HCT116 (cell line): ENCODE measurements at regions not wholly inside any gene's neighbourhood (a gene's known extent, or its start where the extent isn't known, plus 50 kb on each side); places are given as distances from the start of the nearest gene placed in this dataset.

Experiments used
- ATAC-seq: fragments of 200-7000 bp; cut with Tn5 transposase; 2 replicates; pipeline ENCODE4 v1.9.1; 2020; ENCODE audit warnings: mild to moderate bottlenecking, moderate library complexity
- BruUV-seq: library from RNA; stranded (reverse); fragments of 400-500 nt; replicated peaks from 2 replicates; lab custom pipeline; 2021; lab: Mats Ljungman, UMichigan
- CTCF ChIA-PET: fragments of 300-600 bp; sonication (Branson Sonifier 250); formaldehyde crosslinking; loops from one replicate; lab custom pipeline; 2021; ENCODE audit warnings: antibody characterized with exemption; lab: Charles Lee
- POLR2A ChIA-PET: fragments of 300-600, 350-600 bp; sonication (Branson Sonifier 250); formaldehyde crosslinking; loops from one replicate; lab custom pipeline; 2021; ENCODE audit warnings: antibody characterized with exemption; lab: Charles Lee
- RAD21 ChIA-PET, 2 experiments: fragments of 300-600 bp; sonication (Branson Sonifier 250); formaldehyde crosslinking; loops; one replicate each; lab custom pipeline; 2023; ENCODE audit warnings: low total read pairs in 2 of 2; ENCODE audit not compliant: uncharacterized antibody in 2 of 2, unreplicated experiment in 2 of 2, low non-redundant PET in 1 of 2; lab: Charles Lee
- DNase-seq: peaks from one replicate; pipeline ENCODE4 v3.0.0-alpha.2; 2010; ENCODE audit warnings: low read depth, low spot score
- H2AFZ ChIP-seq: fragments of 200-600 bp; shearing (Covaris generic), sonication (generic); 2 replicates; pipeline ENCODE4 v1.6.1; 2017; ENCODE audit warnings: low read depth, mixed run types, mixed read lengths, antibody characterized with exemption, low read length; ENCODE audit not compliant: poor library complexity, severe bottlenecking
- H3K27ac ChIP-seq: 2 replicates; pipeline ENCODE4 v1.5.1; 2012; ENCODE audit warnings: low read depth, low read length
- H3K27me3 ChIP-seq: fragments of 200-600 bp; sonication (generic); 2 replicates; pipeline ENCODE4 v1.6.1; 2016; ENCODE audit warnings: mixed run types, low read length, mixed read lengths; ENCODE audit not compliant: insufficient read depth
- H3K36me3 ChIP-seq, 2 experiments: fragments of 200-500 bp in 1 of 2; fragments of 200-600 bp in 1 of 2; sonication (Bioruptor generic) in 1 of 2; sonication (generic) in 1 of 2; 2 replicates each; pipeline versions ENCODE4 v1.5.1 to v1.6.1; 2014 to 2016; ENCODE audit warnings: low read length in 2 of 2, inconsistent platforms in 1 of 2, mixed read lengths in 1 of 2, mixed run types in 1 of 2; ENCODE audit not compliant: insufficient read depth in 2 of 2, control insufficient read depth in 1 of 2
- H3K4me1 ChIP-seq, 2 experiments: fragments of 200-600 bp in 1 of 2; sonication (generic) in 1 of 2; 2 replicates each; pipeline versions ENCODE4 v1.5.1 to v1.6.1; 2012 to 2017; ENCODE audit warnings: low read length in 2 of 2, inconsistent platforms in 1 of 2, mild to moderate bottlenecking in 1 of 2, mixed read lengths in 1 of 2, mixed run types in 1 of 2, moderate library complexity in 1 of 2; ENCODE audit not compliant: insufficient read depth in 2 of 2, control insufficient read depth in 1 of 2
- H3K4me2 ChIP-seq: fragments of 200-600 bp; sonication (generic); 2 replicates; pipeline ENCODE4 v1.6.1; 2017; ENCODE audit warnings: mixed run types, low read length, mixed read lengths
- H3K4me3 ChIP-seq, 2 experiments: fragments of 200-600 bp in 1 of 2; sonication (generic) in 1 of 2; replicated peaks in 1 of 2; 2 replicates each; pipeline ENCODE4 v1.5.1; 2011 to 2016; ENCODE audit warnings: low read length in 2 of 2, control low read depth in 1 of 2, low read depth in 1 of 2, mild to moderate bottlenecking in 1 of 2, mixed read lengths in 1 of 2, mixed run types in 1 of 2
- H3K79me2 ChIP-seq: fragments of 200-600 bp; sonication (generic); 2 replicates; pipeline ENCODE4 v1.6.1; 2017; ENCODE audit warnings: mild to moderate bottlenecking, mixed run types, low read length, moderate library complexity, mixed read lengths; ENCODE audit not compliant: insufficient read depth
- H3K9ac ChIP-seq: fragments of 200-600 bp; sonication (generic); 2 replicates; pipeline ENCODE4 v1.6.1; 2016; ENCODE audit warnings: low read length, mixed read lengths
- H3K9me2 ChIP-seq: fragments of 200-600 bp; sonication (generic), shearing (Covaris generic); 2 replicates; pipeline ENCODE4 v1.6.1; 2017; ENCODE audit warnings: mixed run types, mild to moderate bottlenecking, moderate library complexity; ENCODE audit not compliant: insufficient read depth
- H3K9me3 ChIP-seq, 2 experiments: fragments of 200-500 bp in 1 of 2; fragments of 200-600 bp in 1 of 2; sonication (Bioruptor generic) in 1 of 2; sonication (generic) in 1 of 2; 2 replicates each; pipeline ENCODE4 v1.6.1; 2014 to 2017; ENCODE audit warnings: low read length in 2 of 2, mixed read lengths in 2 of 2, inconsistent platforms in 1 of 2, low read depth in 1 of 2, mild to moderate bottlenecking in 1 of 2, mixed run types in 1 of 2, moderate library complexity in 1 of 2; ENCODE audit not compliant: control insufficient read depth in 1 of 2, insufficient read depth in 1 of 2
- H4K20me1 ChIP-seq: fragments of 200-600 bp; sonication (generic), shearing (Covaris generic); 2 replicates; pipeline ENCODE4 v1.6.1; 2017; ENCODE audit warnings: mixed run types, mild to moderate bottlenecking, moderate library complexity; ENCODE audit not compliant: insufficient read depth
- ATF3 ChIP-seq: IDR thresholded peaks from 2 replicates; pipeline ENCODE4 v1.6.1; 2012
- CBX3 ChIP-seq: IDR thresholded peaks from 2 replicates; pipeline ENCODE4 v1.6.1; 2012; ENCODE audit warnings: low read depth
- EGR1 ChIP-seq: IDR thresholded peaks from 2 replicates; pipeline ENCODE4 v1.6.1; 2012; ENCODE audit warnings: low read depth
- ELF1 ChIP-seq: IDR thresholded peaks from 2 replicates; pipeline ENCODE4 v1.6.1; 2012; ENCODE audit warnings: low read depth, borderline replicate concordance
- EZH2 ChIP-seq: fragments of 200-600 bp; sonication (generic); IDR thresholded peaks from 2 replicates; pipeline ENCODE4 v1.6.1; 2017; ENCODE audit warnings: antibody characterized with exemption, mixed run types
- FOSL1 ChIP-seq: IDR thresholded peaks from 2 replicates; pipeline ENCODE4 v1.6.1; 2012; ENCODE audit warnings: low read depth
- MAX ChIP-seq: IDR thresholded peaks from 2 replicates; pipeline ENCODE4 v1.6.1; 2012
- POLR2A ChIP-seq: IDR thresholded peaks from 2 replicates; pipeline ENCODE4 v1.7.0; 2011; ENCODE audit warnings: borderline replicate concordance; ENCODE audit not compliant: insufficient read depth, insufficient read length; ENCODE audit errors: extremely low read depth
- POLR2AphosphoS5 ChIP-seq: IDR thresholded peaks from 2 replicates; pipeline ENCODE4 v1.6.1; 2011; ENCODE audit warnings: mild to moderate bottlenecking, low read depth, low read length, moderate library complexity
- SIN3A ChIP-seq: IDR thresholded peaks from 2 replicates; pipeline ENCODE4 v1.6.1; 2012; ENCODE audit warnings: low read depth
- SP1 ChIP-seq: IDR thresholded peaks from 2 replicates; pipeline ENCODE4 v1.6.1; 2012; ENCODE audit warnings: low read depth
- TCF7L2 ChIP-seq: IDR thresholded peaks from 2 replicates; pipeline ENCODE4 v1.7.0; 2011; ENCODE audit warnings: borderline replicate concordance, inconsistent platforms; ENCODE audit not compliant: insufficient read depth, insufficient read length; ENCODE audit errors: extremely low read depth
- ZBTB33 ChIP-seq: IDR thresholded peaks from 2 replicates; pipeline ENCODE4 v1.6.1; 2011; ENCODE audit warnings: mild to moderate bottlenecking, low read length, moderate library complexity; ENCODE audit not compliant: insufficient replicate concordance; ENCODE audit errors: extremely low read depth
- ZFX ChIP-seq: fragments of 450-650 bp; IDR thresholded peaks from 2 replicates; pipeline ENCODE4 v1.6.1; 2017
- ZNF274 ChIP-seq: fragments of 200-500 bp; sonication (Bioruptor generic); IDR thresholded peaks from 2 replicates; pipeline ENCODE4 v1.6.1; 2014; ENCODE audit warnings: mild to moderate bottlenecking, low read depth, low read length, inconsistent platforms
- intact Hi-C: fragments of 100-400 bp; cut with micrococcal nuclease; formaldehyde crosslinking; loops from 2 replicates; pipeline ENCODE4 v1.10.0; 2022
- TF ChIP-seq, protein P1 (sequence below), 3 experiments: fragments of 200-600 bp in 1 of 3; sonication (generic) in 1 of 3; IDR thresholded peaks in 2 of 3; conservative IDR thresholded peaks in 1 of 3; 2 replicates each; pipeline ENCODE4 v1.5.1; 2012 to 2017; ENCODE audit warnings: low read depth in 2 of 3, low read length in 2 of 3, antibody characterized with exemption in 1 of 3, borderline replicate concordance in 1 of 3, control low read depth in 1 of 3, mild to moderate bottlenecking in 1 of 3, mixed read lengths in 1 of 3, mixed run types in 1 of 3, moderate library complexity in 1 of 3; ENCODE audit not compliant: insufficient read depth in 1 of 3

DNA sequence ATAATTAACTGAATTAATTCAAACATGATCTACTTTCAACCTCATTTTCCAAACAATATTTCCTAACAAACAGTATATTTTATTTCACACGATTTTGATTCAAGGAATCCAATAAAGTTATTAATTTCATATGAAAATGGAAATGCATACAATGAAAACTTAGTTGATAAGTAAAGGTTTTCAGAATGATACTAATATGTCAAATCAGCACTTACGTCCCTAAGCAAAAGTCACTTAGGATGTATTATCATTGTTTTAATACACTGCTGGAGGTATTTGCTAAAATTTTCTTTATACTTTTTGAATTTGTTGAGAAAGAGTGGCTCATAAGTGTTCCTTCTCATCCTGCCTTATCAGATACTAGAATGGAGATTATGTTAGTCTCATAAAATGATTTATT, 266.8 kb upstream of the PUDP start (continued):
- TF ChIP-seq ZBTB33 (no peak), EZH2 (no peak), FOSL1 (no peak)

DNA sequence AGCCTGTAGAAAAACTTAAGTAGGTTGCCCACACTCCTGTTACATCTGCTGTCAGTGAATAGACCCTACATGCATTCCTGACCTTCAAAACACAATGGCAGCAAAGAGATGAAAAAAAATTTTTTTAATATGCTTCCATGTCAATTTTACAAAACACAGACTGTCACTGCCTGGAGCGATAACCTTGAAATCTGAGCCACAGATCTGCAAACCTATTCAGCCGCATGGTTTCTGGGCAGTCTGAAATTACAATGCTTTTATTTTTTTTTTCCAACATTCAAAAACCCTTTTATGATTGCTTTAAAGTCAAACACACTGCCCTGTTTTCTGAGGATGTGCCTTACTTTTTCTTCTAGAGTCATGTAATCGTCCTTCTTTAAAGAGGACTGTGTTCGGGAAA, 264.9 kb upstream of the PUDP start:
- Histone ChIP-seq H3K27ac (no peak overlapping the region), H3K9ac (no peak overlapping the region), H3K4me1 (no peaks in the 10 kb centered on the region), H2AFZ (no peak overlapping the region), H3K4me3 (no peak overlapping the region), H3K36me3 (no peaks in the 10 kb centered on the region), H3K9me2 (no peaks in the 10 kb centered on the region), H3K4me2 (no peak overlapping the region), H3K79me2 (no peaks in the 10 kb centered on the region), H4K20me1 (no peaks in the 10 kb centered on the region), H3K9me3 (no peaks in the 10 kb centered on the region), H3K27me3 (no peaks in the 10 kb centered on the region)
- DNase-seq = no peak
- CTCF ChIA-PET = no interaction called here
- ATAC-seq = no peak
- no TSS peak for BruUV-seq
- TF ChIP-seq POLR2A (no peak), TCF7L2 (no peak), MAX (no peak), EGR1 (no peak), SIN3A (no peak), POLR2AphosphoS5 (no peak), FOSL1 (no peak), SP1 (no peak), CBX3 (no peak), ZBTB33 (no peak), ELF1 (no peak), ZFX (no peak), ATF3 (no peak), ZNF274 (no peak), EZH2 (no peak)
- TF ChIP-seq, protein P1, sequence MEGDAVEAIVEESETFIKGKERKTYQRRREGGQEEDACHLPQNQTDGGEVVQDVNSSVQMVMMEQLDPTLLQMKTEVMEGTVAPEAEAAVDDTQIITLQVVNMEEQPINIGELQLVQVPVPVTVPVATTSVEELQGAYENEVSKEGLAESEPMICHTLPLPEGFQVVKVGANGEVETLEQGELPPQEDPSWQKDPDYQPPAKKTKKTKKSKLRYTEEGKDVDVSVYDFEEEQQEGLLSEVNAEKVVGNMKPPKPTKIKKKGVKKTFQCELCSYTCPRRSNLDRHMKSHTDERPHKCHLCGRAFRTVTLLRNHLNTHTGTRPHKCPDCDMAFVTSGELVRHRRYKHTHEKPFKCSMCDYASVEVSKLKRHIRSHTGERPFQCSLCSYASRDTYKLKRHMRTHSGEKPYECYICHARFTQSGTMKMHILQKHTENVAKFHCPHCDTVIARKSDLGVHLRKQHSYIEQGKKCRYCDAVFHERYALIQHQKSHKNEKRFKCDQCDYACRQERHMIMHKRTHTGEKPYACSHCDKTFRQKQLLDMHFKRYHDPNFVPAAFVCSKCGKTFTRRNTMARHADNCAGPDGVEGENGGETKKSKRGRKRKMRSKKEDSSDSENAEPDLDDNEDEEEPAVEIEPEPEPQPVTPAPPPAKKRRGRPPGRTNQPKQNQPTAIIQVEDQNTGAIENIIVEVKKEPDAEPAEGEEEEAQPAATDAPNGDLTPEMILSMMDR (IDR thresholded peaks at IDR 0.05 in 2 of 3, conservative IDR thresholded peaks at IDR 0.05 in 1 of 3; ENCODE audit: borderline replicate concordance in 1 of 3, insufficient read depth in 1 of 3, low read depth in 2 of 3, low read length in 2 of 3) = no peak
- intact Hi-C loops = no loop called here
- POLR2A ChIA-PET = no interaction called here
- RAD21 ChIA-PET = no interaction called here
